T-cell (primary cell): ENCODE measurements at regions not wholly inside any gene's neighbourhood (a gene's known extent, or its start where the extent isn't known, plus 50 kb on each side); places are given as distances from the start of the nearest gene placed in this dataset.

ENCODE experiments used
- ATAC-seq, 4 experiments: fragments of 200-7000 bp in 3 of 4; fragments of 150-1000 bp in 1 of 4; cut with Tn5 transposase; replicated peaks in 1 of 4; 1 replicate in 3 of 4; 2 replicates in 1 of 4; pipeline ENCODE4 v1.10.0; 2021; ENCODE audit warnings: moderate library complexity in 3 of 4, mild to moderate bottlenecking in 2 of 4, moderate number of reproducible peaks in 1 of 4
- CTCF ChIA-PET, 2 donors: fragments of 300-600 bp; sonication (Branson Sonifier 250); formaldehyde crosslinking; loops; one replicate each; lab custom pipeline; 2022; ENCODE audit warnings: antibody characterized with exemption in 2 of 2; lab: Charles Lee
- POLR2A ChIA-PET, 2 donors: fragments of 300-600 bp; sonication (Branson Sonifier 250); formaldehyde crosslinking; loops; one replicate each; lab custom pipeline; 2022; ENCODE audit warnings: antibody characterized with exemption in 2 of 2; lab: Charles Lee
- DNase-seq, 35 experiments: peaks; one replicate each; pipeline versions ENCODE4 v3.0.0 to v3.0.0-alpha.2; 2013 to 2023
- H3K27ac ChIP-seq: one replicate; pipeline ENCODE4 v1.5.1; 2013; ENCODE audit warnings: low read length
- H3K27me3 ChIP-seq, 2 experiments: replicated peaks in 1 of 2; 1 replicate in 1 of 2; 2 replicates in 1 of 2; pipeline versions ENCODE4 v1.6.1 to v1.7.0; 2013; ENCODE audit warnings: low read length in 1 of 2, mixed read lengths in 1 of 2; ENCODE audit not compliant: control insufficient read depth in 2 of 2, insufficient read depth in 2 of 2; ENCODE audit errors: extremely low read depth in 1 of 2
- H3K36me3 ChIP-seq, 2 donors: 1 replicate in 1 of 2; 2 replicates in 1 of 2; pipeline versions ENCODE4 v1.6.1 to v1.7.0; 2013; ENCODE audit warnings: low read length in 1 of 2; ENCODE audit not compliant: control insufficient read depth in 2 of 2, insufficient read depth in 1 of 2; ENCODE audit errors: extremely low read depth in 1 of 2
- H3K4me1 ChIP-seq, 2 experiments: 1 replicate in 1 of 2; 2 replicates in 1 of 2; pipeline versions ENCODE4 v1.6.1 to v1.7.0; 2013; ENCODE audit warnings: low read length in 2 of 2, mixed read lengths in 1 of 2; ENCODE audit not compliant: insufficient read depth in 2 of 2, control insufficient read depth in 1 of 2; ENCODE audit errors: extremely low read depth in 1 of 2
- H3K4me3 ChIP-seq, 2 donors: 1 replicate in 1 of 2; 2 replicates in 1 of 2; pipeline versions ENCODE4 v1.5.1 to v1.7.0; 2013; ENCODE audit warnings: mild to moderate bottlenecking in 2 of 2, low read length in 1 of 2, moderate library complexity in 1 of 2; ENCODE audit not compliant: control insufficient read depth in 1 of 2; ENCODE audit errors: extremely low read depth in 1 of 2
- H3K9me3 ChIP-seq: 2 replicates; pipeline ENCODE4 v1.7.0; 2013
- H3K27ac Mint-ChIP-seq, 2 donors: one replicate each; pipeline ENCODE4 v1.8.0; 2020 to 2021; ENCODE audit warnings: mild to moderate bottlenecking in 2 of 2, mixed read lengths in 2 of 2
- H3K27me3 Mint-ChIP-seq, 2 donors: one replicate each; pipeline ENCODE4 v1.8.0; 2021 to 2022; ENCODE audit warnings: mixed read lengths in 2 of 2
- H3K36me3 Mint-ChIP-seq: one replicate; pipeline ENCODE4 v1.8.0; 2021; ENCODE audit warnings: mixed read lengths
- H3K4me1 Mint-ChIP-seq, 3 donors: one replicate each; pipeline ENCODE4 v1.8.0; 2020 to 2022; ENCODE audit warnings: mixed read lengths in 3 of 3, mild to moderate bottlenecking in 1 of 3
- H3K4me3 Mint-ChIP-seq, 3 donors: one replicate each; pipeline ENCODE4 v1.8.0; 2020 to 2022; ENCODE audit warnings: mild to moderate bottlenecking in 3 of 3, mixed read lengths in 3 of 3, moderate library complexity in 3 of 3
- H3K9me3 Mint-ChIP-seq, 3 donors: one replicate each; pipeline ENCODE4 v1.8.0; 2020 to 2022; ENCODE audit warnings: mixed read lengths in 3 of 3
- WGBS: methylation state at CpG from one replicate; pipeline ENCODE4 v1.1.5; 2013; ENCODE audit warnings: missing lambda C conversion rate; ENCODE audit not compliant: insufficient coverage; 5-methylcytosine and 5-hydroxymethylcytosine counted together

- H3K4me1 Mint-ChIP-seq = peaks cover 0 to 9% (median 7%) of the 10 kb centered on the region in 3 donors
- Histone ChIP-seq H3K9me3 (no peaks in the 10 kb centered on the region), H3K4me1 (peaks cover 0 to 3% of the 10 kb centered on the region in 2 experiments), H3K4me3 (no peak overlapping the region), H3K36me3 (no peaks in the 10 kb centered on the region), H3K27me3 (no peaks in the 10 kb centered on the region), H3K27ac (no peak overlapping the region)
- no CpG with 5 or more reads among the region's 1 CpG for WGBS
- H3K36me3 Mint-ChIP-seq = no peaks in the 10 kb centered on the region
- ATAC-seq = no peak
- ChIA-PET CTCF (no interaction called here), POLR2A (no interaction called here)
- no peak overlapping the region for H3K27ac Mint-ChIP-seq
- no peak for DNase-seq
- H3K9me3 Mint-ChIP-seq = no peaks in the 10 kb centered on the region
- no peak overlapping the region for H3K4me3 Mint-ChIP-seq
- no peaks in the 10 kb centered on the region for H3K27me3 Mint-ChIP-seq
Measured at GRCh38 chr5:82820188-82820587, 257.0 kb downstream of the TMEM167A start.

GRCh38 chr5:82817897-82818676, 259.1 kb downstream of the TMEM167A start:
- peaks cover 0 to 3% of the 10 kb centered on the region in 2 experiments for H3K4me1 ChIP-seq
- H3K27me3 Mint-ChIP-seq = no peaks in the 10 kb centered on the region
- ATAC-seq = no peak
- H3K36me3 ChIP-seq = no peaks in the 10 kb centered on the region
- no peak overlapping the region for H3K27ac Mint-ChIP-seq
- ChIA-PET CTCF (interaction anchor here (0.6 to 0.7 kb wide), 2 partner anchors 172 to 577 kb away, joined by 3 read pairs; no protein-coding TSS in a partner anchor), POLR2A (no interaction called here)
- H3K4me3 ChIP-seq = no peak overlapping the region
- H3K27me3 ChIP-seq = no peaks in the 10 kb centered on the region
- no peaks in the 10 kb centered on the region for H3K9me3 Mint-ChIP-seq
- no peaks in the 10 kb centered on the region for H3K9me3 ChIP-seq
- H3K27ac ChIP-seq = no peak overlapping the region
- DNase-seq = no peak
- H3K4me1 Mint-ChIP-seq = peaks cover 0 to 9% (median 7%) of the 10 kb centered on the region in 3 donors
- no peak overlapping the region for H3K4me3 Mint-ChIP-seq
- no peaks in the 10 kb centered on the region for H3K36me3 Mint-ChIP-seq
- WGBS = no CpG with 5 or more reads among the region's 7 CpGs

- Mint-ChIP-seq H3K4me3 (no peak overlapping the region), H3K27me3 (no peaks in the 10 kb centered on the region), H3K27ac (no peak overlapping the region), H3K36me3 (no peaks in the 10 kb centered on the region), H3K9me3 (no peaks in the 10 kb centered on the region), H3K4me1 (peaks cover 0 to 8% (median 7%) of the 10 kb centered on the region in 3 donors)
- H3K9me3 ChIP-seq = no peaks in the 10 kb centered on the region
- H3K36me3 ChIP-seq = no peaks in the 10 kb centered on the region
- ChIA-PET CTCF (no interaction called here), POLR2A (no interaction called here)
- no peak overlapping the region for H3K27ac ChIP-seq
- H3K4me3 ChIP-seq = no peak overlapping the region
- peaks cover 0 to 3% of the 10 kb centered on the region in 2 experiments for H3K4me1 ChIP-seq
- WGBS = 100% methylated on average over 4 of the region's 5 CpGs
- no peaks in the 10 kb centered on the region for H3K27me3 ChIP-seq
- ATAC-seq (no peak), DNase-seq (no peak)
Measured at GRCh38 chr5:82816926-82817325, 260.3 kb downstream of the TMEM167A start.

- Mint-ChIP-seq H3K27me3 (no peaks in the 10 kb centered on the region), H3K4me3 (no peak overlapping the region), H3K27ac (no peak overlapping the region), H3K36me3 (no peaks in the 10 kb centered on the region), H3K9me3 (no peaks in the 10 kb centered on the region), H3K4me1 (peaks cover 0 to 4% (median 1%) of the 10 kb centered on the region in 3 donors)
- no peak overlapping the region for H3K4me3 ChIP-seq
- no CpG with 5 or more reads among the region's 1 CpG for WGBS
- DNase-seq (no peak), ATAC-seq (no peak)
- no peaks in the 10 kb centered on the region for H3K4me1 ChIP-seq
- ChIA-PET POLR2A (no interaction called here), CTCF (no interaction called here)
- no peaks in the 10 kb centered on the region for H3K27me3 ChIP-seq
- no peak overlapping the region for H3K27ac ChIP-seq
- H3K36me3 ChIP-seq = no peaks in the 10 kb centered on the region
- H3K9me3 ChIP-seq = no peaks in the 10 kb centered on the region
Measured at GRCh38 chr5:82815871-82816270, 261.3 kb downstream of the TMEM167A start.

GRCh38 chr5:82813861-82814260, 263.3 kb downstream of the TMEM167A start:
- Histone ChIP-seq H3K27me3 (no peaks in the 10 kb centered on the region), H3K4me3 (no peak overlapping the region), H3K36me3 (no peaks in the 10 kb centered on the region), H3K27ac (no peak overlapping the region), H3K9me3 (no peaks in the 10 kb centered on the region), H3K4me1 (no peaks in the 10 kb centered on the region)
- Mint-ChIP-seq H3K4me1 (no peaks in the 10 kb centered on the region), H3K27ac (no peak overlapping the region), H3K27me3 (no peaks in the 10 kb centered on the region), H3K36me3 (no peaks in the 10 kb centered on the region), H3K4me3 (no peak overlapping the region), H3K9me3 (no peaks in the 10 kb centered on the region)
- no peak for ATAC-seq
- no peak for DNase-seq
- ChIA-PET CTCF (no interaction called here), POLR2A (no interaction called here)
- no CpG with 5 or more reads among the region's 4 CpGs for WGBS

- H3K9me3 ChIP-seq = no peaks in the 10 kb centered on the region
- no peak overlapping the region for H3K27ac ChIP-seq
- Mint-ChIP-seq H3K4me3 (no peak overlapping the region), H3K9me3 (no peaks in the 10 kb centered on the region), H3K36me3 (no peaks in the 10 kb centered on the region), H3K27me3 (no peaks in the 10 kb centered on the region), H3K27ac (no peak overlapping the region), H3K4me1 (no peaks in the 10 kb centered on the region)
- H3K4me1 ChIP-seq = no peaks in the 10 kb centered on the region
- H3K27me3 ChIP-seq = no peaks in the 10 kb centered on the region
- DNase-seq (no peak), ATAC-seq (no peak)
- ChIA-PET CTCF (interaction anchor here in 1 of 2 donors (0.7 kb wide), 1 partner anchor 26 kb away, joined by 3 read pairs; no protein-coding TSS in a partner anchor), POLR2A (interaction anchor here in 1 of 2 donors (0.6 kb wide), 1 partner anchor 377 kb away, joined by 6 read pairs; no protein-coding TSS in a partner anchor)
- no peak overlapping the region for H3K4me3 ChIP-seq
- WGBS = 80% methylated on average over 1 of the region's 2 CpGs
- H3K36me3 ChIP-seq = no peaks in the 10 kb centered on the region
Measured at GRCh38 chr5:82812575-82812974, 264.6 kb downstream of the TMEM167A start.
